ENCODE measurements at regions not wholly inside any gene's neighbourhood (a gene's known extent, or its start where the extent isn't known, plus 50 kb on each side); places are given as distances from the start of the nearest gene placed in this dataset.
A peak's percentile ranks its signal among the peaks of the same experiment; 100 is the strongest.
"Not testable (repeated sequence)": the region's sequence is repeated elsewhere in the genome, so short reads cannot be mapped to it uniquely, and the experiment has no call there.

DNA sequence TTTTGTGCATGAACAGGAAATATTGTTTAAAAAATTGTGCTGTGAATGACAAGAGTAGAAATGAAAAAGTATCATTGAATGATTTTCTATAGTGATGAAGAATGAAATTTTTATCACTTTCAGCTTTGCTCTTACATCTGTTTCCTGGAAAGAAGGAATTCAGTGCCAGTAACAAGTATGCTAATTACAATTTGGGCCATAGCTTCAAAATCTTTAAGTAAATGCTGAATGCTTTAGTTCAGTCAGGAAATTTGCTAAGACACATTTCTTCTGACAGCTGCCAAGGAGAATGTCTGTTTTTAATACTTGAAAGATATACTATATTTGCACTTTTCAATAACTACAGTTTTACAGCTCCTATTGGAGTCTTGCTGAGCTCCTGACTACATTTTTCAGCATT is 203.7 kb upstream of the RSPO3 start:
- no peak for DNase-seq

DNA sequence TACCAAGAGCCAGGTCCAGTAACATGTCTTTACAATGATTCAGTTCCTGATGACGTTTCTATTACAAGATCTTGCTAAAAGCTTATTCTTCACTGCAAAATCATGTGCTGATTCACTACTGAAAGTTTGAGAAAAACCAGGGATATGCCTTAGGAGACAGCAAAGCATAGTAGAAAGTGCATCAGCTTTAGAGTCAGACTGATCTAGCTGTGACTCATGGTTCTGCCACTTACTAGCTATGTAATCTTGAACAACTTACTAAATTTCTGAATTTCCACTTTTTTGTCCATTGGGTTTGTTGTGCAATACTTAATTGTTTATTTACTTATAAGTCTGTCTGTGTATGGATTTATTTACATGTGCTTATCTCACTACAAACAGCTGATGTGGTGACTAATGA is 198.5 kb upstream of the RSPO3 start:
- peak; percentile 1 to 22 (median 4) for DNase-seq

DNA sequence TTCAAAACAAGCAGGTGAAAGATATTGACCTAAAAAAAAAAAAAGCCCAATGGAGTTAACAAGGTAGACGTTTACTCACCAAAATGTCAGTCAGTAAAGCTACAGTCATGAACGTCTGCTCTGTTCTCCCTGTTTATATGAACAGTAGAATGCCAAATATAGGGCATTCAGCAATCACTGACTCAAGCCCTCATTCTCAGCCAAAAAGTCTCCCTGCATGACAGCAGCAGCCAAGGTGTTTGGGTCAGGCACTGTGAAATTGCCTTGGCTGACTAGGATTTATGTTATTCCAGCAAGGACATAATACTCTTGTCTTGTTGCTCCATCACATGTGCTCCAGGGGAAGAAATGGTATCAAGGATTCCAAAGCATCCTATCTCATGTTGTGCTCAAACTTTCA is 194.7 kb upstream of the RSPO3 start:
- DNase-seq = no peak

DNA sequence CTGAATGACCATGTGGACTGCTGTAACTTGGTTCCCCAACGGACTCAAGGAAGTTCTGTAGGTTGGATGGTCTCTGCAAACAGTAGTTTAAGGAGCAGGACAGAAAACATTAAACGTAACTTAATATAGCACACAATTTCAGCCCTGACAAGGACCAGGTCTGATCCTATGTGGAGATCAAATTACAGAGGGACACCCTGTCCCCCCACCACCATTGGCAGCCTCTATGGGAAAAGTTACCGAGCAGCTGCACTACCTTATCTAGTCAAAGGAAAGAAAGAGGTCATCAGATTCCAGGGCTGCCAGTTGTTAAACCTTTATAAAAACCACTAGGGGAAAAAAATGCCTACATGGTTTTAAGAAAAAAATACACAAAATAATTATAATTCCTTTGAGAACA is 191.5 kb upstream of the RSPO3 start:
- no peak for DNase-seq

DNA sequence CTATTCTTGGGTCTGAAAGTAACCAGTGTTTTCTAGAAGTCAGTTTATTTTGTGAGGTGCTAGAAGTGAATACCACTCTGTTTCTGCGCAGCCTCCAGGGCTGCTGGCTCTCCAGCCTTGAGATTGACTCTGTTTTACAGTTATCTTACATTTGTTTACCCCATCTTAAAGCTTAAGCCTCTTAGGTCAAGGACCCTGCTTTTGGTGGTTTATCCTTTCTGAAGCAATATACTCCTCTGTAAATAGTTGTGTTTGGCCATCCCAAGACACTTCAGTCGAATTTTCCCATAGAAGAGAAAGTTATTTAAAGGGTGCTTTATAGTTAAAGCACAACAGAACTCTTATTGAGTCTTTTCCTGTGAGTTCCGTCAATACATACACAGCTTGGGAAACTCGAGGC is 190.6 kb upstream of the RSPO3 start:
- DNase-seq = no peak

DNA sequence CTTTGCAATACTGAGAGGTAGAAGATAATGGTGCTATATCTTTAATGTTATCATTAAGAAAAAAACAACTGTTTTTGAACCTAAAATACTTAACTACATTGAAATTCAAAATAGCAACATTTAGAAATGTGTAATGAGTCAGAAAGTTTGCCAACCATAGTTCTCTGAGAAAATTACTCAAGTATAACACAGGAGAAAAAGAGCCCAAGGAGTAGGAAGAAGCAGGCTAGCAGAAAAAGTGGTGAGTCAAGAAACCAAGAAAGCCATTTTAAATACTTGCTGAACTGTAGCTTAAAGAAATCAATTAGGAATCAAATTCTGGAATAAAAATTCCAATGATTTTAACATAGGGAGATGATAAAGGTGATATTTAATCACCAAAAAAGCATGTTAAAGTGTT is 181.0 kb upstream of the RSPO3 start:
- no peak for DNase-seq

DNA sequence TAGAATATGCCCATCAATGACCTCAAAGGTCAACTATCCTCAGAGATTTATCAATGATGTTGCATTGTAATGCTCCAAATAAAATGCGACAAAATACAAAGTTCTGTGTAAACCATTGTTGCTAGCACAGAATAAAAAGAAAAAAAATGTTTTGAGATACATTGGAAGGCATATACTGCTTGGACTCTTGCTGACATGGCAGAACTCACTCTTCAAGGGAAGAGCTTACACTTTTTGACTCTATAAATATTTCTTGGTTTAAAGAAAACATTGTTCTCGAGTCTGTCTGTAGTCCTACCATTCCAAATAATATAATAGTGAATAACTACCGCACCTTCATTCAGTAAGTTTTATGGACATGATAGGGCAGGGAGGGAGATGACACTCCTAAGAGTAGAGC is 178.7 kb upstream of the RSPO3 start:
- DNase-seq = no peak

DNA sequence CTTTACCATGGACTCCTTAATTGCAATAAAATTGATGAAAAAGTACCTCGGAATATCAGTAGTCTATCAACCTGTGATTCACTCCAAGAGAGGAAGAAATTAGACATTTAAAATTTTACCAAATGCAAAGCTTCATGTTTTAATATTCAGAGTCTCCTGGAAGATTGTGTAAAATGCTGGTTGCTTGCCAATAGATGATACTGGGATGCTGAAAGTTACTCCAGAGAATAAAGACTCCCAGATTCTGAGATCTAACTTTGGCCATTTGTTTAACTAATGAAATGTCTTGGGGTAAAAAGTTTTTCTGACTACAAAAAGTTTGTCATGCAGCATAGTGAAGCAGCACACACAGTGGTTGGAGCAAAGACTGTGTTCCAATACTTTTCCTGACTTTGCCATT is 176.7 kb upstream of the RSPO3 start:
- no peak for DNase-seq

DNA sequence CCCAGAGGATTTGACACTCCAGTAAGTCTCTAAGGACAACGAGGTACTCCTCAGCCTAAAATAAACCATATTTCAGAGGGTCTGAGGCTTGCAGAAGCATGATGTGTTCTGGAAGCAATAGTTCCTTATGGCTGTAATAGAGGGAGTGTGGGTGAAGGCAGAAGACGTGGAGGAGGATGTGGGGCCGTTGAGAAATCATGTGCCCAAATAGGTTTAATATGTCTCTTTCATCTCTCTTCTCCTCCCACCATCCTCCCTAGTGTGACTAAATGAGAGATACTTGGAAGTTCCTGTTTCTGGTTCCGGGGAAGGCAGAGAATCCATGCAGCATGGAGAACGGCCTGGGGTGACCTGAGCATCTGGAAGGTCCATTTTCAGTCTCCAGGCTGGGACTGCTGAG is 174.0 kb upstream of the RSPO3 start:
- DNase-seq = no peak

DNA sequence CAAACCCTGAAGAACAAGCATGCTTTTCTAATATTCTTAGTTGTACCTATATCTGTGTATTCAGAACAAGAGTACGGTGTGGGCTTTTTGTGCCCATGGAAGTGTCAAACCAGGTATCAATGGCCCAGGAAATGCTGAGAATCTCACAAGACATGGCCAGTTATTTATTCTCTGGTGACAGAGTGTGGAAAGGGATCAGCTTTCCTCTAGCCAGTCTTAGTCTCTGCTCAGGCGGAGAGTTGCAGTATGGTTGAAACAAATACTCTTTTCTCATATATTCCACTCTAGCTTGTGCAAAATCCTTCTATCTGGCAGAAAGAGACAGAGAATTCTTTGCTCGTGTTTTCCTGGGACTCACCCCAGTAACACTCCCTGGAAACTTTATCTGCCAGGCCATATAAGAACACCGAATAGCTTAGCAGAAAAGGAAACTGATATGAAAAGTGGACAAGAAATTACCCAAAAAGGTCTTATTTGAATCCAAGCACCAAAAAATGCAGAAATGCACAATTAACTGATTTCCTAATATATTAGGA is 173.3 kb upstream of the RSPO3 start:
- DNase-seq = no peak

DNA sequence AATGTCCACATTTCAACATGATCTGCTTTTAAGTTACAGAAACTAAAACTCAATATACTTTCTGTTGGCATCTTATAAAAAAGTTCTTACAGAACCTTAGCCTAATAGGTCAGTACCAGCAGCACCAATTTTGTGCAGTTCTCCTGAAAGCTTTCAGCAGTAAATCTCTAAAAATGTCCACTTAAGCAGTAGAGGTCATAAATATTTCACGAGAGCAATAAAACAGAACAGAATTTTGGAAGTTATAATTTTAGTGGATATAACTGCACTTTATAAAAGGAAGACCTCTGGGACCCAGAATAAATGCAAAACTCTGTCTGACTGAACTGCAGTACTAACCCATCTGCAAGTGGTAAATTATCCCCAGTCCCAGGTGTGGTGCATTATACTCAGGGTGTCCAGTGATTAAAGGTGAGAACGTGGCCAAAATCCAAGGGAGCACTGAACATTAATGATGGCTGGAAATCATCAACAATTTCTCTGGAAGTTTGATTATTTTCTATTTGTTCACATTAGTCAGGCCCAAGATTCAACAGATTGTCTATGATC is 172.6 kb upstream of the RSPO3 start:
- no peak for DNase-seq

DNA sequence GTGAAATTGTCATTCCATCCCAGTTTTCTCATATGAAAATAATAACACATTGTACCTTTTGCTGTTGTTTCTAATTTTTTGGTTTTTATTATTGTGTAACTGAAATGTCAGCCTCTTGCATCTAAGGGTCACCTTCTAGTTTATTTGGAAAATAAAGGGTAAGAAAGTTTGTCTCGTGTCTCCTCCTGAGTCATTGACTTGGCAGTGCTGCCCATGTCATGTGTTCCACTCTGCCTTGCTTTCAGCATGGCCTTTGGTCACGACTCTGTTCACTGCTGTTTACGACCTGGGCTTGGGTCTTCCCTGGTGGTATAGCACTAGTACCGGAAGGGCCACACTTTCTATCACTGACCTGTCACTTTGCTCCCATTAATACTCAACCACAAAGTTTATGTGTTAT is 171.4 kb upstream of the RSPO3 start:
- DNase-seq = no peak

DNA sequence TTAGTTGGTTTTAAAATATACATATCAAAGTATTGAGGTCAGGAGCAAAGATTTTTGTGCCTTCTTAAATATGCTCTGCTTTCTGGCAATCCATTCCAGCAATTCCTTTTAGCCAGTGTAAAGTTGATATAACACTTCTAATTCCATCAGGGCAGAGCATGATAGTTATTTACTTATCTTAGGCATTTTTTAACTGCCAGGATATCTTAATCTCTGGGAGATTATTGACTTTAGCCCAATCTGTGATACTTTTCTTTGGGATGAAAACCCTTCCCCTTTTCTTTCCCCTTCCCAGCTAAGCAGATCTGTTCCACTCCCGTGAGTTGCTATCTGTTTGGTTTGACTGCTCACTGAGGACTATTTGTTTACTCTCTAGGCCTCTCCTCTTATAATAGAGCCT is 168.7 kb upstream of the RSPO3 start:
- DNase-seq = no peak

DNA sequence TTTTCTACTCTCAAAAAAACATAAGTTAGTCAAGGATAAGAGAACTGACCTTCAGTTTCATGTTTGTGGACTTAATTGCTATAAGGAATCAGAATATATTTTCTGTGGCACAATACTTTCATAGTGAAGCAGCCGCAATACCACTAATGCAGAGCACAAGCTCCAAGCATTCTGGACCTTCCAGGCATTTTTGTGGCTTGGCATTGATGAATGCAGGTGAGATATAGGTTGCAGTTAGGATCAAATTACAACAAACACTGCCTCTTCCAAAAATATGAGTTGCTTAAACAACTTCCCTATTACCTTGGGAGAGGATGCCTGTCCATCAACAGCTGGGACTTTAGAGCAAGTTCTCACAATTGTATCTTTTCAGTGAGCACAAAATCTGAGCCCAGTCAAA is 162.8 kb upstream of the RSPO3 start:
- no peak for DNase-seq

DNA sequence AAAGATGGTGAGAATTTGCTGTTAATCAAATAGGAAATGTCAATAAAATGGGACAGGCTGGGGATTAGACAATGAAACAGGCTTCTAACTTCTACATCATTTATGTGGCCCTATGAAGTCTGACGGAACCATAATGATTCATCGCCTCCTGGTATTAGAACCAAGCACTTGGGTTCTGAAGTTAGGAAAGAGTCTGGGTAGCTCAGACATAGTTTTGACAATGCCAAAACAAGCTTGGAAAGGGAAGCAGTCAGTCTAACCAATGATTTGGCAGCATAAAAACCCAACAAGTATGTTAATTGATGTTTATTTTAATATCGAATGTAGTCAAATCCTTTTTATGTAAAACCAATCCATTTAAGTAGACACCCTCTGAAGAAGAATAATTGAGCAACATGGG is 160.8 kb upstream of the RSPO3 start:
- DNase-seq = no peak

DNA sequence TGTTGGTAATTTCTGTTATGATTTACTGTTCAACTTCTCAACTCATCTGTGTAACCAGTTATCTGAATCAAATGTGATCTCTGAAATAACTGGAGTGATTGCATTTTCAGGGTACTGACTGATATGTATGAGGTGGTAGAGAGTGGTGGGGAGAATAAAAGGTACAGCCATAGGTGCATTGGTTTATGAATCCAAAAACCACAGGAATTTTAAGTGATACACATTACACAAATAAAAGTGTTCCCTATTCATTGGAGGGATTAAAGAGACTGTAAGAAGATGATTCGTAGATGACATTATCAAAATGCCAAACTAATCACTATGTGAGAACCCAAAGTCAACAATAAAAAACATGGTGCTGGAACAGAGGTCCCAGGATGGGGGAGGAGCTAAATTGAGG is 158.7 kb upstream of the RSPO3 start:
- DNase-seq = no peak

DNA sequence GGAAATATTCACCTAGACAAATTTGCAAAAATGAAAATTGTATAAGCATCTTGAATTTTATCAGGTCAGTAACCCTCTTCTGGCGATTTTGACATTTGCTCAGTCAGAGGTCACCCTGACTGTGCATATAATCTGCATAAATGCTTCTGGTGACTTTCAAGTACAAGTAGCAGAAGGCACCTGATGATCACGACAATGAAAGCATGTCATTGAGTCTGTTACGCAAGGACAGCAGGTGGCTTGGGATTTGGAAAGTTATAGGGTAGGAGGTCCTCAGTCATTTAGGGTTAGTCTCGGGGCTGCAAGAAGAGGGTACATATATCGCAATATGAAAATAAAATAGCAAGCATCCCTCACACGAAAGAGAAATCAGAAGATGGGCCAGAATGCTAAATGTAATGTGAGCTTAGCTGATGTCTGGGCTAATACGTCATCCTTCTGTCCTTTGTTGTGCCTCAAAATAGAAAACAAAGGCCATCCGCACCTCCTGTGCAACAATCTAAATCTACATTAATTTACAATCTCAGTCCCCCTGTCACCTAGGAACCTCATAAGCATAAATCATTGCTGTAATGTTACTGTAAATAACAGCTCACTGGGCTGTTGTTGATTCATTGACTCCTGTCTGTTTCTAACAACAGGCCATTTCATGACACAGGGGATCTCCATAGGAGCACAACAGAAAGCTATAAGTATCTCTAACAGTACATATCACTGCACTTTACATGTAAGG is 155.2 kb upstream of the RSPO3 start:
- no peak for DNase-seq

DNA sequence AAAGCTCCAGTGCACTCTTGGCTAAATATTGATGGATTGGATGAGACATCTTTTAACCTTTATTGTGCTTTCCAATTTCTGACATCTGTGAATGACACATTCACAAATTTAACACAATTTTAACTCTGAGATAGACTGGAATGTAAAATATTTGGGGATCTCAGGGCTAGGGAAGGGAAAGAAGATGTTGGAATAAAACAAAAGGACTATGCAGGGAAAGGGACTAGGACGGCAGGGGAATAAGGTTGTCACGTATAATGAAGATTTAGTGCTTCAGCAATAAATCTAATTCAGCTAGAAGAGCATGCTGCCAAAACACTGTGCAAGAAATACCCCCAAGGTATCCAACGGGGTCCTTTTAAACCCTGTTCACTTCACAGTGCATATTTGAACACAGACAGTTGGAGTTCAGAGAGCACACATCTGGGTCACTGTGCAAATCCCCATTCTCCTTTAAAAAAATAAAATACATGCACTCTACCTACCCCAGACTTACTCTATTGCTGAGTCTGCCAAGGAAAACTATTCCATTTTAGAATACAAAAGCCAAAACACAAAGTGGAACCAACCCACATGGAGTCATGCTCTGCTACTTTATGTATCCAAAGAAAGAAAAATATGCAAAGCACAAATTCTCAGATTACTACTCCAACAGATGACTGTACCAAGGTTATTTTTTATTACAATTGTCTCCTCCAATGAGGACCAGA is 151.0 kb upstream of the RSPO3 start:
- DNase-seq = no peak

DNA sequence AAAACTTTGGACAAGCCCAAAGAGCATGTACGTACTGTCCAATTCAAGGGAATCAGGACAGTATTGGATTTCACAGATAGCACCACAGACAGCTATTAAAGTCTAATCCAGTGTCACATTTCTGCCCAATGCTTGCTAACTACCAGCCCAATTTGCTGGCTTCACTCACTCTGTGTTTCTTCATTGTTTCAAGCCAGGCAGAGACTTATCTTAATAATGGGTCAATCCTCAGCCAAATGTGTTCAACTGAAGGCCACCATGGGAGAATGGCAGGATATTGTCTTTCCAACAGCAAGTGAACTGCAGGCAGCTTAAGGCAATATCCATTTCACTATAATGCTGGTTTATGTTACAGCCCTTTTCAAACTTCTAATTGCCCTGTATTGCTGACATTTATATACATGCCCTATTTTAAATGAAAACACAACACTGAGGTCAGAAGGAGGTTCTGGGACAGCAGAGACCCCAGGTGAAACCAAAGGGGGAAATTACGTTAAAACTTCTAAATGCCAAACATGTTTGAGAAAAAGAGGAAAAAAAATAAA is 142.1 kb upstream of the RSPO3 start:
- DNase-seq = no peak

DNA sequence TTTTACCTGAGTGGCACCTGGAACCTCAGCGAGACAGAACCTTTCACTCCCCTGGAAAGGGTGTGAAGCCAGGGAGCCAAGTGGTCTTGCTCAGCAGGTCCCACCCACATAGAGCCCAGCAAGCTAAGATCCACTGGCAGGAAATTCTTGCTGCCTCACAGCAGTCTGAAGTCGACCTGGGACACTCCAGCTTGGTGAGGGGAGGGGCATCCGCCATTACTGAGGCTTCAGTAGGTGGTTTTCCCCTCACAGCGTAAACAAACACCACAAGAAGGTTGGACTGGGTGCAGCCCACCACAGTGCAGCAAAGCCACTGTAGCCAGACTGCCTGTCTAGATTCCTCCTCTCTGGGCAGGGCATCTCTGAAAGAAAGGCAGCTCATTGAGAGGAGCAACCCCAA is 134.7 kb upstream of the RSPO3 start:
- DNase-seq = no peak

DNA sequence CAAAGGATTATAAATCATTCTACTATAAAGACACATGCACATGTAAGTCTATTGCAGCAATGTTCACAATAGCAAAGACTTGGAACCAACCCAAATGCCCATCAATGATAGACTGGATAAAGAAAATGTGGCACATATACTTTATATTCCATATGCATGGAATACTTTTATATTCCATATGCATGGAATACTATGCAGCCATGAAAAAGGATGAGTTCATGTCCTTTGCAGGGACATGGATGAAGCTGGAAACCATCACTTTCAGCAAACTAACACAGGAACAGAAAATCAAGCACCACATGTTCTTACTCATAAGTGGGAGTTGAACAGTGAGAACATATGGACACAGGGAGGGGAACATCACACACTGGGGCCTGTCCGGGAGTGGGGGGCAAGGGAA is 130.3 kb upstream of the RSPO3 start:
- DNase-seq = not testable (repeated sequence)

DNA sequence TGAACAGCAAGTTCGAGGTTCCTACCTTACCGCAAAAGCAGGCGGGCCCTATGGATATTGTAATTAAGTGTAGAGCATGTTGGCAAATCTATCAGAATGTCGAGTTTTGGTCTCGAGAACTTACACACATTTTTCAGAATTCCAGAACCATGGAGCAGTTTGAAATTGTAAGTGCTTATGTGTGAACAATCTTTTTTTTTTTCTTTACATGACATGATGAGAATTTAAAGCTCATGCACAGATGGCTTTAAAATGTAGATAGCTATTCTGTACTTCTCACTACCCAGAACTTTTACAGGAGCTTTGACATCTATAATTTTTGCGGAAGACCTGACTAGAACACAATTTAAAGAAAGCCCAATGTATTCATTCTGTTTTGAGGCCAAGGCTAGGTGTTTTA is 117.8 kb upstream of the RSPO3 start:
- no peak for DNase-seq

DNA sequence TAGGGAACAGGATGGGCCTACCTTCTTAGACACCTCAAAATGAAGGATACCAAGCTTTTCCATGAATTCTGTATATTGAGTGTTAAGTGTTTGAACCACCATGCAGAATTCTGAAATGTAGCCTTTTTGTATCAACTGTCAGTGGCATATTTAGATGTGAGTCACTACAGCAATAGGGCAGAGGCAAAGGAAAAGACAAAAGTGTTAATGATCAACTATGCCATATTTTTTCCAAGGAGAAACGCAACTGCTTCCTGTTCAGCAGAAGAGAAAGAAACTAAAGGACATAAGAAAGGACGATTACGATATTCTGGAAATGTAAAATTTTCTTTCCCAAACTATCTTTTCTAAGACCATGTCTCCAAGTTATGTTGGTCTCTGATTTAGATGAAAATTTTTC is 104.6 kb upstream of the RSPO3 start:
- no peak for DNase-seq

DNA sequence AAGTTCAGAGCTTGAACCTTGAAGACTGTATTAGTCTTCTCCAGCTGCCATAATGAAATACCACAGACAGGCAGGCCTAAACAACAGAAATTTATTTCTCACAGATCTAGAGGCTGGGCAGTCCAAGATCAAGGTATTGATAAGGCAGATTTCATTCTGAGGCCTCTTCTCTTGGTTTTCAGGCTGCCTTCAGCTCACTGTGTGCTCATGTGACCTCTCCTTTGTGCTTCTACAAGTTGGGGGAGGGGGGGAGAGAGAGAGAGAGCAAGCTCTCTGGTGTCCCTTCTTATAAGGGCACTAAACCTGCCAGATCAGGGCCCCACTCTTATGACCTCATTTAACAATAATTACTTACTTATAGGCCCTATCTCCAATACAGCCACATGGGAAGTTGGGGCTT is 102.6 kb upstream of the RSPO3 start:
- DNase-seq = no peak

Data from suppressor macrophage treated with lipopolysaccharide for 1 hour (primary cell).